ENCODE measurements at regions not wholly inside any gene's neighbourhood (a gene's known extent, or its start where the extent isn't known, plus 50 kb on each side); places are given as distances from the start of the nearest gene placed in this dataset.
"Not testable (repeated sequence)": the region's sequence is repeated elsewhere in the genome, so short reads cannot be mapped to it uniquely, and the experiment has no call there.

DNA sequence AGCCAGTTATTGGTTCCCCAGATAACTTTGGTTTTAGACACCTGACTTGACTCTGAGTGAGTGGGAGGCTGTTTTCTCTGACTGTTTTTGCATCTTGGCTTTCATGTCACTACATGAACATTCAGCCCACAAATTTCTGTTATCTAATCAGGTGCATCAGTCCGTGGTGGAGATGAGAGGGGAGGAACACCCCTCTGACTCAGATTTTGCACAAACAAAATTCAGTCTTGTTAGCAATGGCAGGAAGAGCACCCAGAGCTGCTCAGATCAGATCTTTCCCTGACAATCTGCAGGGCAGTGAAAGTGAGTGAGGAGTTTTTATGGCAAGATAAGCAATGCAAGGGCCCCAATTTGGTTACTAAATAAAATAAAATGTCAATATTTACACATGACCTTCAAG, 307.2 kb upstream of the NOTCH2NLA start:
- DNase-seq; intact Hi-C loops (cut with DNase I): not testable (repeated sequence)

DNA sequence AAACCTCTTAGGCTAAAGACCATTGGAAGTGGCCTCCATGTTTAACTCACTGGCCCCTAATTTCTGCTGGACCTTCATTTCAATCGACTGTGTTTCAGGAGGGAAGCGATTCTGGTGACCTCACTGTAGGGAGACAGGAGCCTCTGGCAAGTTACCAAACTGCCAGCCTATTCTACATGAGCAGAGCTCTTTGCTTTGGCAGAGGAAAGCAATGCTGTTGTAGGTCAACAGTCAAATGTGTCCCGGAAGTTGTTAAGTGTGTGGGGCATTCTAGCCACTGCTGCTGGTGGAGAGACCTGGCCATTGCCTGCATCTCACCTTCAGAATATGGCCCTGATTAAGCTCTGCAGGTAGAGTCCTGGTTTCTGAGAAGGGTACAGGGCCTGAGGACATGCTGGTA, 306.8 kb upstream of the NOTCH2NLA start:
- DNase-seq; intact Hi-C loops (cut with DNase I): not testable (repeated sequence)

DNA sequence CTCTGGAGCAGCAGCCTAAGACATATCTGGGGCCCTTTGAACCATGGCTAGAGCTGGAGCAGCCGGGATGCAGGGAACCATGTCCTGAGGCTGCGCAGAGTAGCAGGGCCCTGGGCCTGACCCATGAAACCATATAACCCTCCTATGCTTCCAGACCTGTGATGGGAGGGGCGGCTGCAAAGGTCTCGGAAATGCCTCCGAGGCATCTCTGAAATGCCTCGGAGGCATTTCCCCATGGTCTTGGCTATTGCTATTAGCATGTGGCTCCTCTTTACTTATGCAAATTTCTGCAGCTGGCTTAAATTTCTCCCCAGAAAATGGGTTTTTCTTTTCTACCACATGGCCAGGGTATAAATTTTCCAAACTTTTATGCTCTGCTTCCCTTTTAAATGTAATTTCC, 302.1 kb upstream of the NOTCH2NLA start:
- intact Hi-C loops (cut with DNase I); DNase-seq: not testable (repeated sequence)

DNA sequence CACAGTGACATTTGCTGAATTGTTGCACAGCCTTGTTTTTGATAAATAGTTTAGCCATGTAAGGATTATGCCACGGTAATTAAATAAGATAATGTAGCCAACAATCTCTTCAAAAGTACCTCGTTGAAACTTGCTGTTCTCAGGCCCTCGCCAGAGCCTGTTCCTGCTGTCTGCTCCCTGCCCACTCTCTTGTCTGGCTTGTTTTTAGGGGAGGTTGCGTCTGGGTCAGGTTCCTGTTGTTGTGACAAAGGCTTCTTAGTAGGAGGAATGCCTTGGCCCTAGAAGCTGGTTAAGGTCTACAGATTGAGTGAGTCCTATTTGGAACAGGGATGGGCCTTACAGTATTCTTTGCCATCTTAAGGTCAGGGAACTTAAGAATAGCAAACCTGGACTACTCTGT, 294.0 kb upstream of the NOTCH2NLA start:
- intact Hi-C loops (cut with DNase I), result not testable (repeated sequence)

DNA sequence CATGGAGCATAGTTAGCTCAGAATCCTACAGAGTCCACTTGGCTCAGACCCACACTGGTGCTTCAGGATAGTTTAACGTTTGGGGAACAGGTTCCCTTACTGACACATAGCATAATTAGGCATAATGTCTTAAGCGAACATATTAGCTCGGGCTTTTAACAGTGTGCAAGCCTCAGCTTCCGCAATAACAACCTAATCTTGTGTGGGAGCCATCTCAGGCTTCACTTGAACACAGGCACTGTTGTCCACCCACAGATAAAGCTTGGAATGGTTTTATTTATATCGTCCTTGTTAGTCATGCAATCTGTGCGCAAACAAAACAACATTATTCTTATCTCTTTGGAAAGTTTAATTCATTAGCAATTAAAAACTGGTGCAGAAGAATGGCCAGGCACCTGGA, 293.5 kb upstream of the NOTCH2NLA start:
- DNase-seq; intact Hi-C loops (cut with DNase I): not testable (repeated sequence)

More for the DNA sequence above, 294.0 kb upstream of the NOTCH2NLA start:
- DNase-seq, result not testable (repeated sequence)

DNA sequence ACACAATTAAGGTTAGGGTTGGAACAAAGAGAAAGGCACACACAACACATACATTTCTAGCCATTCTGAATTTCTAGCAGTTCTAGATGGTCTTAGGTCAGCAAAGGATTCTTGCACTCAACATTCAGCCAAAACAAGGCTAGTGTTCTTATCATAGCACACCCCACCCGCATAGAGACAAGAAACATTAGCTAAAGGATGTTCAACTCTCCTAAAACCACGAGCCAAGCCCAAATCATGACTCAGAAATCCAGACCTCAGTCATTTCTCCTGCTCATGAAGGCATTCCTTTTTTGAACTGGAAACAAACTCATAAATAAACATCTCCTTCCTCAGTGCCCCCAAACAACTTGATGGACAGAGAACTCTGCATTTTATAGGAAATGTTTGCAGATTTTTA, 293.0 kb upstream of the NOTCH2NLA start:
- DNase-seq; intact Hi-C loops (cut with DNase I): not testable (repeated sequence)

DNA sequence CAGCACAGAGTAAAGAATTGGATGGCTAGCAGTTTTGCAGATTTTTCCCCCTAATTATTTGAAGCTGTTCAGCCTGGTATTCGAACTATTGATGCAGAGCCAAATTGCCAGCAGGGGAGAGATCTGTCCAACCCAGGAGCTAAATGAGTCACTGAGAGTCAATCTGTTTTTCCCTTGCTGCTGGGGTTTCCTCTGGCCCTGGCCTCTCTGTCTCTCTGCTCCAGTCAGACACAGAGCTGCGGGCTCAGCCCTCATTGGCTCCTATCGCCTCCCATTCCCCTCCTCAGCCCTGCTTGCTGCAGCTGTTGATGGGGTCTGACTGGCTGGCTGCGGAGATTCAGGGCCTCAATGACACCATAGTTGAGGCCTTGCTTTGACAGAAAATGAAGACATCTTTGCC, 284.9 kb upstream of the NOTCH2NLA start:
- intact Hi-C loops (cut with DNase I); DNase-seq: not testable (repeated sequence)

DNA sequence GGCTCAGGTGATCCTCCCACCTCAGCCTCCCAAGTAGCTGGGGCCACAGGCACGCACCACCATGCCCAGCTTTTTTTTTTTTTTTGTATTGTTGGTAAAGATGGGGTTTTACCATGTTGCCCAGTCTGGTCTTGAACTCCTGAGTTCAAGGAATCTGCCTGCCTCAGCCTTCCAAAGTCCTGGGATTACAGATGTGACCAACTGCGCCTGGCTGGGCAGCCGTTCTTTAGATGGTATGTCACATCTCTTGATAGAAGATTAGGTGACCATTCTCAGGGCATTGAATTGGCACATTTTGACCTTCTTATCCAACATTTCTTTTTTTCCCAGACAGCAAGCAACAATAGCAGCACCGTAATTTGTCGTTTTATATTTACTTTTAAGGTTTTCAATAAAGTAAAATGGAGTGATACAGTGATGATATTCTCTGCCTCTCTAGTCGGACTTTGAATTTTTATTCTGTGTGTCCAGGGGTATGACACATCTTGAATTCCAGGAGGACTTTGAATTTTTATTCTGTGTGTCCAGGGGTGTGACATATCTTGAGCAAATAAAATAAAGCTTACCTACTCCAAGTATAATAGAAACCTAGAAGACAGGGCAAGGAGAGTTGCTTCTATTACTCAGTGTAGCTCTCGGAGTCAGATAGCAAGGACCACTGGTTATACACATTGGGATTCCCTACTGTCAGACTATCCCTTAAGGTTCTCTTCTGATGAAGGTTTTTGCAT, 282.4 kb upstream of the NOTCH2NLA start:
- intact Hi-C loops (cut with DNase I), result not testable (repeated sequence)
- DNase-seq, result peak in 1 of 42 donors; percentile 30

DNA sequence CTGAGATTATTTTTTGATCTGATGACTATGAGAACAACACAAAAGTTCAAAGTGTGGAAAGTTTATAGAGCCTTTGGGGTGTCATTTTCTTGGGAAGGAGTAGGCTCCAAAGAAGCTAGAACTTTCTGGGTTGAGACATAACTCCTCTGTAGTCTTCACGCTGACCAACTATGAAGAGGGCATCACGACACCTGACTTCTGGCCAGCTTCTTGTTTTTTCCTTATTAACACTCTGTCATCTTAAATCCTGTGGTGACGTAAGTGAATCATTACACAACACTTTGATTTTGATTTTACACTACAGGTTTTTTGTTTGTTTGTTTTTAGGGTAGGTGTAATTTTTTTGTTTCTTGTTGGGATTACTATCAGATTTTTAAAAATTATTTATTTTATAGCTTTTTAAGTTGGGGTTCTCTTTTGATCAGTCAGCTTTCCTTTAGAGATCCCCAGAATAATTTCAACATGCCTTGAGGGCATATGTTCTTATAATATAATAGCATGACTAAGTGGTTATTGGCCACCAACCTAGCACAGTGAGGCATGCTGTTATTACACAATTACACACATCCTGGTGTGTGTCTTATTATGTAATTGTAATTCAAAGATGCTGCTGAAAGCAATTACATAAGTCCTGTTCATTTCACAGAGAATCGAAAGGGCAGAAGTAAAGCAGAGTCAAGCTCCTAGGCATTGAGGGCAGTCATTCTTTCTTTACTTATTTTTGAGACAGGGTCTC, 281.6 kb upstream of the NOTCH2NLA start:
- intact Hi-C loops (cut with DNase I); DNase-seq: not testable (repeated sequence)

DNA sequence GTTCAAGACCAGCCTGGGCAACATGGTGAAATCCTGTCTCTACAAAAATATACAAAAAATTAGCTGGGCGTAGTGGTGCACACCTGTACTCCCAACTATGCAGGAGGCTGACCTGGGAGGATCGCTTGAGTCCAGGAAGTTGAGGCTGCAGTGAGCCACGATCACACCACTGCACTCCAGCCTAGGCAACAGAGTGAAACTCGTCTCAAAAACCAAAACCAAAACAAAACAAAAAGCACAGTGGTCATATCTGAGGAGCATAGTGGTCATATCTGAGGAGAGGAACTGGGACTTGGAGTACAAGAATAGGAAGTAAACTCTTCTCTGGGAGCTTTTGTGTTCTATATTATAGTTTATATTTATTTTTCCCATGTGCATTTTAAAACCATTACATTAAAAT, 275.3 kb upstream of the NOTCH2NLA start:
- DNase-seq; intact Hi-C loops (cut with DNase I): not testable (repeated sequence)

DNA sequence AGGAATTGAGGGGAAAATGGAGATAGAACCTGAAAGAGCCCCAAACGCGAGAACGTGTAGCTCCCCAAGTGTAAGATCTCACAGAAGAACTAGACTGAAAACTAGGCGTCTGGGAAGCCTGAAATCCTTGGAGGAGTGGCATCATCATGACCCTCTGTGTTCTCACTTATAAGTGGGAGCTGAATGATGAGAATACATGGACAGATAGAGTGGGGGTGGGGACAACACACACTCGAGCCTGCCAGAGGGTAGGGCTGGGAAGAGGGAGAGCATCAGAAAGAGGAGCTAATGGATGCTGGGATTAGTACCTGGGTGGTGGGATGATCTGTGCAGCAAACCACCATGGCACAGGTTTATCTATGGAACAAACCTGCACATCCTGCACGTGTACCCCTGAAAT, 258.7 kb upstream of the NOTCH2NLA start:
- DNase-seq; intact Hi-C loops (cut with DNase I): not testable (repeated sequence)

DNA sequence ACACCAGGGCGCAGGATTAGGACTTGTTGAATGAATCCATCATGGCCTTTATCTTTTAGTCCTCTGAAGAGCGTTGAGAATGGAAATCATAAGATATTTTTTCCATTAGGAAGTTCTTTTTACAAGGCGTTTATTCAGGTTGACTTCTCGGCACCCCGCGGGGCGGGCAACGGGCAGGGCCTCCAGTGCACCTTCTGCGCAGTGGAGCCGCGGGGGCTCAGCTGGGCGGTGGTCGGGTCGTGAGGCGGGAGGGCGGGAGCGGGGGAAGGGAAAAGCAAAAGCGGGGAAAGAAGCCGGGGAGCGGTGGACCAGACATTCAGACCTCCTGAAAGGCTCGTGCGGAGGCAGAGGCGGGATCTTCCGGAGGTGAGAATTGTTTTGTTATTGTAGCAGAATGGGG, 258.3 kb upstream of the NOTCH2NLA start:
- DNase-seq, result peak in 4 of 42 donors; percentile 4 to 11 (median 8)
- intact Hi-C loops (cut with DNase I), result not testable (repeated sequence)

DNA sequence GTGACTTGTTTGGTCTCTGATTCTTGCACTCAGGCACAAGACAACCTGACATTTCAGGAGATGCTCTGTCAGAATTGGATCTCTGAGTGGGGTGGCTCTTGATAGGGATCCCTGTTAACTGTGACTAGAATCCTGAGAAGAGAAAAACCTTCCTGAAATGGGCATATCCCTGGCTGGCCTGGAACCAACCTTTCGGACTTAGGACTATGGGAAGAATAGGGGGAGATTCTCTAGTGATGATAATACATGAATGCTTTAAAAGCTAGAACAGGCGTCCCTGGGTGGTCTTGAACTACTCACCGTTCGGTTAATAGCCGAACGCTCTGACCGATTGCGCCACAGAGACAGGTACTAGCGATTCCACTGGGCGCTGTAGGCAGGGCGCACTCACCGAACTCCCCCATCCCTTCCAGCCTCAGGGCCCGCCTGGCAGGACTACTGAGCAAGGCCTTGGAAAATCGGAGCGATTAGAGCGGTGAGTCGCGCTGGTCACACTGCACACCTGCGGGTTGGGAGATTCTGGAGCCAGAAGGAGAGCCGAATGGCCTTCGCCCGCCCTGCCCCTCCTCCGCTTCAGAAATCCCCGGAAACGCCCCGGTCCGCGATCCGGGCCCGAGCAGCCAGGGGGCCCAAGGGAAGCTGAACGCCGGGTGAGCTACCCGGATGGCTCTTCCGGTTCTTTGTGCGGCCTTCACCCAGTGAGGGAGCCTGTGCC, 257.6 kb upstream of the NOTCH2NLA start:
- DNase-seq, result peak; percentile 24 to 79 (median 52)
- intact Hi-C loops (cut with DNase I), result not testable (repeated sequence)

DNA sequence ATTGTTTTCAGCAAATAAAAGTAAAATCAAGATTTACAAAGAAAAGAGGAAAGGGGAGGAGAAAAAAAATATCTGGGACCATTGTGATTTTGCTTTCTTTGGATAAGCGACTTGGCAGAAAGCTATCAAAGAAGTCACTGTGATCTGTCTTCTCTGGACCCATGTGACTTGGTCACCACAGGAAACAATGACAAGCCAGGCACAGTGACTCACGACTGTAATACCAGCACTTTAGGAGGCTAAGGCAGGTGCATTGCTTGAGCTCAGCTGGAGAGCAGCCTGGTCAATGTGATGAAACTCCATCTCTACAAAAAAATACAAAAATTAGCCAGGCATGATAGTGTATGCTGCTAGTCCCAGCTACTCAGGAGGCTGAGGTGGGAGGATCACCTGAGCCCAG, 255.4 kb upstream of the NOTCH2NLA start:
- intact Hi-C loops (cut with DNase I); DNase-seq: not testable (repeated sequence)

DNA sequence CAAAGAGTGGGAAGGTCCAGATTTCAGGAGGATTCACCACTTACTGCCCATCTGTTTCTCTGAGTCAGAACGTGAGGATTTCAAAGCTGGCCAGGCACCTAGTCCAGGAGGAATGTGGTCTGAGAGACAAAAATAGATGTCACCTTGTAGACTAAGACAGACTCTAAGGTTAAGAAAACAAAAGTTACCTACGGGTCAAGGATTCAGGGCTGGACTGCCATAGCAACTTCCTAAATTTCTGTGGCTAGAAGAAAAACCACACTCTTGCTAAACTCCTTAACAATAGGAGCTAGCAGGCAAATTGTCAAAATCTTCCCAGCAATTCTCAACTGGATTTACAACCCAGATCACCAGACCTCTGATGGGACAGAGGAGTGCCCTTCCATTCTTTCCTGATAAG, 250.4 kb upstream of the NOTCH2NLA start:
- intact Hi-C loops (cut with DNase I); DNase-seq: not testable (repeated sequence)

DNA sequence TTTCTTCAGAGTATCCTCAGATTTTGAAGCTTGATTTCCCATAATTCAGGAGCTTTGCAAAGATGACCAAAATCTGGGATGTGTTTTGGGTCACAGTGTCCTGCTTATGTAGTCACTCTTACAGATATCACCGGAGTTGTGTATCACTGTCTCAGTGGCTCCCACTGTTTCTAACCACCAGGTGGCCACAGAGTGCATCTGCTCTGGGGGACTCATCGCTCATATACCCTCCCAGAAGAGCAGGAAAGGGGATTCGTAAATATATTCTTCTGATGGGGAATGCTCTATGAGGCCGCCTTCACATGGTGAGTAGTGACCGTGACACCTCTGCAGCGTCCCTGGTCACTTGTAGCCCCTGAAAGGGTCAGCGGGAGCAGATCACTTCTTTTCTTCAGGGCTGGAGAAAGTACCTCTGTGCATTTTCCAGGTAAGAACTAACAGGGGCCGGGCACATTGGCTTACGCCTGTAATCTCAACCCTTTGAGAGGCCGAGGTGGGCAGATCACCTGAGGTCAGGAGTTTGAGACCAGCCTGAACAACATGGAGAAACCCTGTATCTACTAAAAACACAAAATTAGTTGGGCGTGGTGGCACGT, 249.4 kb upstream of the NOTCH2NLA start:
- intact Hi-C loops (cut with DNase I), result not testable (repeated sequence)
- peak in 39 of 42 donors; percentile 6 to 78 (median 33) for DNase-seq

DNA sequence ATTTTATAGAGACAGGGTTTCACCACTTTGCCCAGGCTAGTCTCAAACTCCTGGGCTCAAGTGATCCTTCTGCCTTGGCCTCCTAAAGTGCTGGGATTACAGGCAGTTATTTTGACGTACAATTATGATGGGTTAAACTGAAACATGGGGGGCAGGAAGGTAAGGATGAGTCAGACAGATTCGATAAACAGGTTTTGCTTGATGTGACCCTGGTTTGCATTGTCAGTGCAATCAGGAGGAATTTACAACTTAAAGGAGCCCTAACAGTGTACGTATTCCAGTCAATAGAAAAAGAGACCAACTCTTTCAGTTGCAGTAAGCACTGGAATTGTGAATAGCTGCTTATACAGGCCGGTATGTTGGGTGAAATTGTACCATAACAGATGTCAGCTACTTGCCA, 246.3 kb upstream of the NOTCH2NLA start:
- intact Hi-C loops (cut with DNase I); DNase-seq: not testable (repeated sequence)

DNA sequence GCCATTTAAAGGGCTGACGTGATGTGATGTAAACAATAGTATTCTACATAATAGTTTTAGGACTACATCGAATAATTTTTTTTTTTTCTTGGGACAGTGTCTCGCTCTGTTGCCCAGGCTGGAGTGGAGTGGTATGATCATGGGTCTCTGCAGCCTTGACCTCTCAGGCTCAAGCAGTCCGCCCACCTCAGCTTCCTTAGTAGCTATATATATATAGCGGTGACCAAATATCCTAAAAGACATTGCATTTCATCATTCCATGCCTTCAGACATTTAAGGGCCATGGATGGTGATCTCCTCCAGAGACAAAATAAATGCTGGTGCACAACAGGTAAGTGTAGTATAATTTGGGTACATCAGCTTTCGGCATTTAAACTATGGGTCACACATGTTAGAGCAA, 245.4 kb upstream of the NOTCH2NLA start:
- intact Hi-C loops (cut with DNase I); DNase-seq: not testable (repeated sequence)

DNA sequence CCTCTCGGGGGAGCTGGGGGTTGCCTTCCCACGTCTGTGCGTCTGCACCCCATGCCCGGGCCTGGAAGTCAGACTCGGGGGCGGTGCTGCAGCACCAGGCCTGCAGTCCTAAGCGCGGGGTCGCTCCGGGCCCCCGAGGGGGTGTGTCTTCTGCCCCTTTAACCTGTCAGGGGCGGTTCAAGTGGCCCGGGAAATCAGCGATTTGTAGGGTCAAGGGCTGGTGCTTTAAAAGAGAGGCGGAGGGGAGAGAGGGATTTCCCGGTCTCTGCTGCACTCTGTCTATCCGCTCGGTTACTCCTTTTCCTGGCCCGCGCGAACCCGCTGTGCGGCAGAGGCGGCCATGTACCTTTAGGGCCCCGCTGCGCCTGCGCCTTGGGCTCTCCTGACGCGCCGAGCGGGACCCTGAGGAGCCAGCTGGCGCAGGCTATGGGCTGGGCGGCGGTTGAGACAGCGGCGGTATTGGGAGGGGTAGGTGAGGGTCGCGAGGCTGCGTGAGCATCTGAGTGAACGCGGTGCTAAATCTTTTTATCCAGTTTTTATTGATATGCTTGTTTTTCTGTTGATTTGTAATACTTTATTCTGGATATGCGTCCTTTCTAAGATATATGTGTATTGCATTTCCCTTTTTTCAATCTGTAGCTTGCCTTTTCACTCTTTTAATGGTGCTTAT, 243.5 kb upstream of the NOTCH2NLA start:
- peak; percentile 53 to 87 (median 72) for DNase-seq
- intact Hi-C loops (cut with DNase I), result not testable (repeated sequence)
